Kidney tubule cell (primary cell): ENCODE measurements at regions not wholly inside any gene's neighbourhood (a gene's known extent, or its start where the extent isn't known, plus 50 kb on each side); places are given as distances from the start of the nearest gene placed in this dataset.
A peak's percentile ranks its signal among the peaks of the same experiment; 100 is the strongest.

Experiments
- DNase-seq: peaks from one replicate; pipeline ENCODE4 v3.0.0-alpha.2; 2018; ENCODE audit warnings: low spot score

GRCh38 chr21:39022863-39023693 is 160.2 kb downstream of the PSMG1 start:
- DNase-seq = peak; percentile 89

- no peak for DNase-seq
These were observed 160.8 kb downstream of the PSMG1 start for GRCh38 chr21:39022466-39022862.

- DNase-seq = no peak
These were observed 161.2 kb downstream of the PSMG1 start for GRCh38 chr21:39022035-39022434.

- no peak for DNase-seq
These were observed 161.8 kb downstream of the PSMG1 start for GRCh38 chr21:39021478-39021832.

GRCh38 chr21:39020751-39021477 is 162.3 kb downstream of the PSMG1 start:
- peak; percentile 79 for DNase-seq

- no peak for DNase-seq
These were observed 164.5 kb downstream of the PSMG1 start for GRCh38 chr21:39018730-39019129.

- no peak for DNase-seq
These were observed 166.4 kb downstream of the PSMG1 start for GRCh38 chr21:39016740-39017315.

GRCh38 chr21:39014747-39015146 is 168.5 kb downstream of the PSMG1 start:
- DNase-seq = peak; percentile 80

- DNase-seq = no peak
These were observed 170.7 kb downstream of the PSMG1 start for GRCh38 chr21:39012326-39013230.

GRCh38 chr21:39011911-39012310 is 171.3 kb downstream of the PSMG1 start:
- no peak for DNase-seq

GRCh38 chr21:39010629-39011404 is 172.4 kb downstream of the PSMG1 start:
- DNase-seq = no peak

- no peak for DNase-seq
These were observed 173.5 kb downstream of the PSMG1 start for GRCh38 chr21:39009587-39010225.

GRCh38 chr21:39007985-39008384 is 175.3 kb downstream of the PSMG1 start:
- no peak for DNase-seq

GRCh38 chr21:39007532-39007931 is 175.7 kb downstream of the PSMG1 start:
- no peak for DNase-seq

GRCh38 chr21:39006571-39007311 is 176.5 kb downstream of the PSMG1 start:
- DNase-seq = no peak

GRCh38 chr21:39005502-39005787 is 177.8 kb downstream of the PSMG1 start:
- no peak for DNase-seq

- no peak for DNase-seq
These were observed 178.4 kb downstream of the PSMG1 start for GRCh38 chr21:39004634-39005501.

- no peak for DNase-seq
These were observed 179.1 kb downstream of the PSMG1 start for GRCh38 chr21:39003982-39004633.

GRCh38 chr21:39001341-39001740 is 181.9 kb downstream of the PSMG1 start:
- DNase-seq = no peak
